ENCODE measurements at regions not wholly inside any gene's neighbourhood (a gene's known extent, or its start where the extent isn't known, plus 50 kb on each side); places are given as distances from the start of the nearest gene placed in this dataset.
"Not testable (repeated sequence)": the region's sequence is repeated elsewhere in the genome, so short reads cannot be mapped to it uniquely, and the experiment has no call there.

GRCh38 chr6:27830600-27831433 lies 81.4 kb downstream of the OR2B2 start:
- not testable (repeated sequence) for DNase-seq; H3K27me3 ChIP-seq (ENCODE audit: insufficient read depth, low read length)
- peak overlapping the region; percentile 91 to 98 for H3K4me3 Mint-ChIP-seq

More at GRCh38 chr6:27830600-27831433, 81.4 kb downstream of the OR2B2 start:
- Mint-ChIP-seq H3K9me3 (peaks cover 15 to 18% of the 10 kb centered on the region in 2 experiments), H3K27ac (peak overlapping the region; percentile 94 to 100 (median 98)), H3K36me3 (ENCODE audit: insufficient read depth in 1 of 3, low read depth in 3 of 3) (peaks cover 13 to 23% (median 20%) of the 10 kb centered on the region in 3 experiments), H3K4me1 (peaks cover 26% of the 10 kb centered on the region in 2 experiments)
- peak overlapping the region; percentile 52 for H2BK120ac ChIP-seq (ENCODE audit: low read depth, low read length, poor library complexity, severe bottlenecking)
- peak overlapping the region; percentile 26 for H4K5ac ChIP-seq (ENCODE audit: insufficient read length, low read depth, low read length)
- H3K4me1 ChIP-seq (ENCODE audit: insufficient read depth, low read length); H2BK12ac ChIP-seq (ENCODE audit: insufficient read length, low read depth, low read length); H2BK20ac ChIP-seq (ENCODE audit: low read depth, low read length, poor library complexity, severe bottlenecking); H2BK15ac ChIP-seq (ENCODE audit: low read depth, low read length); H3K79me1 ChIP-seq (ENCODE audit: insufficient read depth, low read depth, low read length, poor library complexity, severe bottlenecking); H2AFZ ChIP-seq (ENCODE audit: low read length); H3K9me3 ChIP-seq (ENCODE audit: control insufficient read depth, low read depth, low read length); H4K8ac ChIP-seq (replicated peaks; ENCODE audit: insufficient read length, low read depth, low read length); H3K27me3 Mint-ChIP-seq (ENCODE audit: low read depth); H3K4ac ChIP-seq (ENCODE audit: low read depth, low read length); H3K79me2 ChIP-seq (ENCODE audit: insufficient read depth, low read length); H3K23me2 ChIP-seq (ENCODE audit: insufficient read length, low read depth, low read length, poor library complexity, severe bottlenecking); H3K23ac ChIP-seq (ENCODE audit: insufficient read length, low read depth, low read length); H2AK5ac ChIP-seq (ENCODE audit: insufficient read length, low read length); H4K20me1 ChIP-seq (ENCODE audit: control insufficient read depth, insufficient read depth, insufficient read length); H3T11ph ChIP-seq (ENCODE audit: low read length); H4K91ac ChIP-seq (ENCODE audit: insufficient read length, low read depth, low read length): not testable (repeated sequence)
- peak overlapping the region; percentile 86 for H3K27ac ChIP-seq (ENCODE audit: insufficient read length, low read depth, low read length)
- peak overlapping the region; percentile 91 for H3K4me2 ChIP-seq (ENCODE audit: insufficient read depth, insufficient read length, low read length)
- WGBS (ENCODE audit: extremely low coverage, insufficient read length, low lambda C conversion rate) = no CpG with 5 or more reads among the region's 52 CpGs
- H3K14ac ChIP-seq (ENCODE audit: insufficient read depth, low read length) = peak overlapping the region; percentile 94; the same call in 1 of the 2 replicates
- peak overlapping the region; percentile 85 for H3K18ac ChIP-seq (ENCODE audit: insufficient read length, low read depth, low read length)
- H3K56ac ChIP-seq (ENCODE audit: insufficient read length, low read depth, low read length) = peak overlapping the region; percentile 30
- peak overlapping the region; percentile 85 for H2BK5ac ChIP-seq (ENCODE audit: insufficient read length, low read length)
- H3K9ac ChIP-seq (ENCODE audit: extremely low read depth, insufficient read length, low read length) = peak overlapping the region; percentile 98
